Gastrocnemius medialis (tissue), 4 donors: ENCODE measurements at regions not wholly inside any gene's neighbourhood (a gene's known extent, or its start where the extent isn't known, plus 50 kb on each side); places are given as distances from the start of the nearest gene placed in this dataset.

ENCODE experiments used
- ATAC-seq, 2 donors: fragments of 150-250 bp; one replicate each; pipeline ENCODE4 v1.9.1; 2016
- DNase-seq, 2 donors: peaks; one replicate each; pipeline ENCODE4 v3.0.0-alpha.2; 2019
- H3K27ac ChIP-seq, 4 donors: fragments of 200-600 bp; sonication (generic); 1 replicate in 1 of 4; 2 replicates in 3 of 4; pipeline ENCODE4 v1.5.1; 2016 to 2018; ENCODE audit warnings: mild to moderate bottlenecking in 2 of 4, moderate library complexity in 1 of 4
- H3K27me3 ChIP-seq, 3 donors: fragments of 200-600 bp; sonication (generic) in 2 of 3; 1 replicate in 1 of 3; 2 replicates in 2 of 3; pipeline versions ENCODE4 v1.5.1 to v1.6.0; 2016 to 2019; ENCODE audit warnings: mild to moderate bottlenecking in 1 of 3, moderate library complexity in 1 of 3
- H3K36me3 ChIP-seq, 2 donors: fragments of 200-600 bp; sonication (generic) in 1 of 2; one replicate each; pipeline ENCODE4 v1.5.1; 2017 to 2018
- H3K4me1 ChIP-seq, 2 donors: fragments of 200-600 bp; sonication (generic) in 1 of 2; one replicate each; pipeline ENCODE4 v1.5.1; 2016 to 2017; ENCODE audit warnings: mild to moderate bottlenecking in 2 of 2
- H3K4me3 ChIP-seq, 4 donors: fragments of 200-600 bp; sonication (generic) in 3 of 4; 1 replicate in 1 of 4; 2 replicates in 3 of 4; pipeline ENCODE4 v1.5.1; 2016 to 2019; ENCODE audit warnings: mild to moderate bottlenecking in 2 of 4
- H3K9me3 ChIP-seq, 3 donors: fragments of 200-600 bp; sonication (generic) in 2 of 3; 1 replicate in 1 of 3; 2 replicates in 2 of 3; pipeline ENCODE4 v1.5.1; 2016 to 2019
- POLR2A ChIP-seq, 2 donors: fragments of 450-650 bp; IDR thresholded peaks; one replicate each; pipeline ENCODE4 v1.6.1; 2017; ENCODE audit warnings: antibody characterized with exemption in 2 of 2, mild to moderate bottlenecking in 2 of 2, moderate library complexity in 2 of 2
- in situ Hi-C, 4 donors: fragments of 200-750 bp; cut with MboI; loops; one replicate each; pipeline versions ENCODE4 v1.15.0 to v1.8.0; 2017; ENCODE audit warnings: low sequenced_read_pairs in 4 of 4
- intact Hi-C: fragments of 100-400 bp; cut with DNase I; formaldehyde crosslinking; loops from one replicate; pipeline ENCODE4 v1.15.1; 2023; ENCODE audit warnings: low total_unique reads
- TF ChIP-seq, protein P1 (sequence below), 5 experiments: fragments of 450-650 bp in 3 of 5; fragments of 200-600 bp in 2 of 5; sonication (generic) in 2 of 5; IDR thresholded peaks in 4 of 5; conservative IDR thresholded peaks in 1 of 5; 1 replicate in 4 of 5; 2 replicates in 1 of 5; pipeline ENCODE4 v1.5.1; 2016 to 2019; ENCODE audit warnings: antibody characterized with exemption in 5 of 5, mild to moderate bottlenecking in 3 of 5, moderate library complexity in 3 of 5

DNA sequence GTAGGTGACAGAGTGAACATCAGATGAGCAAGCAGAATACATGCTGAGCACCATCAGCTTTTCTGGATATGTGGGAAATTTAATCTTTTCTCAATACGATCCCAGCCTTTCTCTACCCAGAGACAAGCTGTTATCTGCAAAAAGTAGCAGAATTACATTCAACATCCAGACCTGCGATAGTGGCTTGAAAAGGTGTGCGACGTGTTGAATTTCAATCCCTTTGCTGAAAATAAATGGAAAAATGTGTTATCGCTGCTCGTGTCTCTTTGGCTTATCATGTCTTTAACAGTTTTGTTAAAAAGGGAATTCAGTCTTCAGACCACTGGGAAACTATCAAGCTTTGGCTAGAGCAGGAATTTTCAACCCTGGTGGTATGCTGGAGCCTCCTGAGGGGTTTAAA, 98.8 kb upstream of the FAM20A start:
- in situ Hi-C loops (loop anchor here in 1 of 4 donors (25.0 kb wide), 1 partner anchor 87 kb away; no protein-coding TSS in a partner anchor), intact Hi-C loops (loop anchor here (5.0 kb wide), 1 partner anchor 58 kb away; no protein-coding TSS in a partner anchor)
- no peaks in the 10 kb centered on the region for H3K9me3 ChIP-seq
- H3K27me3 ChIP-seq = no peaks in the 10 kb centered on the region
- TF ChIP-seq, protein P1, sequence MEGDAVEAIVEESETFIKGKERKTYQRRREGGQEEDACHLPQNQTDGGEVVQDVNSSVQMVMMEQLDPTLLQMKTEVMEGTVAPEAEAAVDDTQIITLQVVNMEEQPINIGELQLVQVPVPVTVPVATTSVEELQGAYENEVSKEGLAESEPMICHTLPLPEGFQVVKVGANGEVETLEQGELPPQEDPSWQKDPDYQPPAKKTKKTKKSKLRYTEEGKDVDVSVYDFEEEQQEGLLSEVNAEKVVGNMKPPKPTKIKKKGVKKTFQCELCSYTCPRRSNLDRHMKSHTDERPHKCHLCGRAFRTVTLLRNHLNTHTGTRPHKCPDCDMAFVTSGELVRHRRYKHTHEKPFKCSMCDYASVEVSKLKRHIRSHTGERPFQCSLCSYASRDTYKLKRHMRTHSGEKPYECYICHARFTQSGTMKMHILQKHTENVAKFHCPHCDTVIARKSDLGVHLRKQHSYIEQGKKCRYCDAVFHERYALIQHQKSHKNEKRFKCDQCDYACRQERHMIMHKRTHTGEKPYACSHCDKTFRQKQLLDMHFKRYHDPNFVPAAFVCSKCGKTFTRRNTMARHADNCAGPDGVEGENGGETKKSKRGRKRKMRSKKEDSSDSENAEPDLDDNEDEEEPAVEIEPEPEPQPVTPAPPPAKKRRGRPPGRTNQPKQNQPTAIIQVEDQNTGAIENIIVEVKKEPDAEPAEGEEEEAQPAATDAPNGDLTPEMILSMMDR (IDR thresholded peaks at IDR 0.05 in 4 of 5, conservative IDR thresholded peaks at IDR 0.05 in 1 of 5) = no peak
- TF ChIP-seq POLR2A (IDR thresholded peaks at IDR 0.05) = no peak
- no peaks in the 10 kb centered on the region for H3K36me3 ChIP-seq
- no peak overlapping the region for H3K4me3 ChIP-seq
- no peak overlapping the region for H3K27ac ChIP-seq
- ATAC-seq = no peak
- H3K4me1 ChIP-seq = no peaks in the 10 kb centered on the region
- DNase-seq = no peak

- no peaks in the 10 kb centered on the region for H3K9me3 ChIP-seq
- intact Hi-C loops (loop anchor here (5.0 kb wide), 1 partner anchor 56 kb away; no protein-coding TSS in a partner anchor), in situ Hi-C loops (loop anchor here in 1 of 4 donors (25.0 kb wide), 1 partner anchor 89 kb away; no protein-coding TSS in a partner anchor)
- H3K36me3 ChIP-seq = no peaks in the 10 kb centered on the region
- no peaks in the 10 kb centered on the region for H3K27me3 ChIP-seq
- ATAC-seq = no peak
- no peak overlapping the region for H3K4me3 ChIP-seq
- no peaks in the 10 kb centered on the region for H3K4me1 ChIP-seq
- DNase-seq = peak; percentile 15 to 31
- H3K27ac ChIP-seq = no peak overlapping the region
- TF ChIP-seq, protein P1 (IDR thresholded peaks at IDR 0.05 in 4 of 5, conservative IDR thresholded peaks at IDR 0.05 in 1 of 5) = no peak
- TF ChIP-seq POLR2A (IDR thresholded peaks at IDR 0.05) = no peak
Observed at GRCh38 chr17:68698746-68699145, 97.6 kb upstream of the FAM20A start.

DNA sequence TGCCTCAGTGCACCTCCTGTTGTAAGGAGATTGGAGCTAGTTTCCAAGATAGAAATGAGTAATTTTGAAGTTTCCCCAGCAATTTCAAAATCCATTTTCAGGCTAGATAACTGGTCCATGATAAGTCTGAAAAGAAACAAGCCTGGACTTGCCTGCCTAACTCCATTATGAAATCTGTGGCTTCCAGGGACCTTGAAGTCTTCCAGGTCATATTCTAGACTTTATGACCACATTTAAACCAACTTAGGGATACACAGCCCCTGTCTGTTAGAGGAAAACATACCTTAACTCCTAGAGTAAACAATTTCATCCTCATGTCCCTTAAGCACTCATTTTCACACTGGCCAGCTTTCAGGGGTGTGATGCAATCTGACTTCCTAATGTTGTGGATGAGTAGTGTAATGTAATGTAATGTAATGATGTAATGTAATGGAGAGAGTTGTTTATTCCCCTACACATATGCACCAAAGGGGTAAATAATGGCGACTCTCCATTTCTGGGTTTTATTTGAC, 96.7 kb upstream of the FAM20A start:
- no peaks in the 10 kb centered on the region for H3K4me1 ChIP-seq
- H3K27ac ChIP-seq = peak overlapping the region in 1 of 4 donors; percentile 22
- H3K27me3 ChIP-seq = no peaks in the 10 kb centered on the region
- ATAC-seq (peak in 1 of 2 donors; percentile 41), DNase-seq (peak in 1 of 2 donors; percentile 8)
- no peaks in the 10 kb centered on the region for H3K36me3 ChIP-seq
- H3K4me3 ChIP-seq = no peak overlapping the region
- no peaks in the 10 kb centered on the region for H3K9me3 ChIP-seq
- in situ Hi-C loops (loop anchor here in 1 of 4 donors (25.0 kb wide), 1 partner anchor 89 kb away; no protein-coding TSS in a partner anchor), intact Hi-C loops (loop anchor here (5.0 kb wide), 1 partner anchor 56 kb away; no protein-coding TSS in a partner anchor)
- TF ChIP-seq, protein P1 (IDR thresholded peaks at IDR 0.05 in 4 of 5, conservative IDR thresholded peaks at IDR 0.05 in 1 of 5) = no peak
- TF ChIP-seq POLR2A (IDR thresholded peaks at IDR 0.05) = no peak

GRCh38 chr17:68695659-68696058, 94.5 kb upstream of the FAM20A start:
- no peak overlapping the region for H3K4me3 ChIP-seq
- no peak for TF ChIP-seq POLR2A (IDR thresholded peaks at IDR 0.05)
- TF ChIP-seq, protein P1 (IDR thresholded peaks at IDR 0.05 in 4 of 5, conservative IDR thresholded peaks at IDR 0.05 in 1 of 5) = no peak
- DNase-seq = no peak
- H3K4me1 ChIP-seq = no peaks in the 10 kb centered on the region
- H3K9me3 ChIP-seq = no peaks in the 10 kb centered on the region
- no peaks in the 10 kb centered on the region for H3K27me3 ChIP-seq
- ATAC-seq = no peak
- intact Hi-C loops = loop anchor here (5.0 kb wide), 1 partner anchor 53 kb away; no protein-coding TSS in a partner anchor
- in situ Hi-C loops = loop anchor here in 1 of 4 donors (25.0 kb wide), 1 partner anchor 92 kb away; no protein-coding TSS in a partner anchor
- no peaks in the 10 kb centered on the region for H3K36me3 ChIP-seq
- no peak overlapping the region for H3K27ac ChIP-seq
